Suppressor macrophage treated with lipopolysaccharide for 4 hours (primary cell): ENCODE measurements at regions not wholly inside any gene's neighbourhood (a gene's known extent, or its start where the extent isn't known, plus 50 kb on each side); places are given as distances from the start of the nearest gene placed in this dataset.
"Not testable (repeated sequence)": the region's sequence is repeated elsewhere in the genome, so short reads cannot be mapped to it uniquely, and the experiment has no call there.

ENCODE experiments used
- DNase-seq: peaks from one replicate; pipeline ENCODE4 v3.0.0-alpha.2; 2020

GRCh38 chr3:20810555-20810954 is 624.5 kb upstream of the SGO1 start:
- DNase-seq: no peak

GRCh38 chr3:20809356-20809755 is 623.4 kb upstream of the SGO1 start:
- DNase-seq: no peak

- DNase-seq: no peak
Measured at GRCh38 chr3:20808864-20809263, 622.9 kb upstream of the SGO1 start.

GRCh38 chr3:20798666-20799065 is 612.7 kb upstream of the SGO1 start:
- DNase-seq: no peak

- no peak for DNase-seq
Measured at GRCh38 chr3:20787005-20787404, 601.0 kb upstream of the SGO1 start.

GRCh38 chr3:20776692-20777091 is 590.7 kb upstream of the SGO1 start:
- DNase-seq: no peak

GRCh38 chr3:20776286-20776685 is 590.3 kb upstream of the SGO1 start:
- no peak for DNase-seq

- no peak for DNase-seq
Measured at GRCh38 chr3:20773320-20773984, 587.4 kb upstream of the SGO1 start.

GRCh38 chr3:20772869-20773268 is 586.9 kb upstream of the SGO1 start:
- no peak for DNase-seq

- no peak for DNase-seq
Measured at GRCh38 chr3:20769430-20769829, 583.4 kb upstream of the SGO1 start.

- DNase-seq: no peak
Measured at GRCh38 chr3:20760981-20761380, 575.0 kb upstream of the SGO1 start.

GRCh38 chr3:20752416-20752815 is 566.4 kb upstream of the SGO1 start:
- DNase-seq: no peak

GRCh38 chr3:20751296-20751695 is 565.3 kb upstream of the SGO1 start:
- no peak for DNase-seq

GRCh38 chr3:20747741-20748140 is 561.7 kb upstream of the SGO1 start:
- no peak for DNase-seq

GRCh38 chr3:20743553-20744321 is 557.7 kb upstream of the SGO1 start:
- DNase-seq: no peak

GRCh38 chr3:20742903-20743552 is 557.0 kb upstream of the SGO1 start:
- DNase-seq: no peak

GRCh38 chr3:20741381-20741780 is 555.4 kb upstream of the SGO1 start:
- DNase-seq: no peak

GRCh38 chr3:20739814-20740213 is 553.8 kb upstream of the SGO1 start:
- DNase-seq: no peak

GRCh38 chr3:20736287-20736852 is 550.4 kb upstream of the SGO1 start:
- DNase-seq: no peak

GRCh38 chr3:20729185-20729584 is 543.2 kb upstream of the SGO1 start:
- DNase-seq: no peak

- no peak for DNase-seq
Measured at GRCh38 chr3:20726786-20727185, 540.8 kb upstream of the SGO1 start.

GRCh38 chr3:20724241-20724640 is 538.2 kb upstream of the SGO1 start:
- DNase-seq: no peak

- not testable (repeated sequence) for DNase-seq
Measured at GRCh38 chr3:20716425-20716824, 530.4 kb upstream of the SGO1 start.

- no peak for DNase-seq
Measured at GRCh38 chr3:20701641-20702040, 515.6 kb upstream of the SGO1 start.
